ENCODE measurements at regions not wholly inside any gene's neighbourhood (a gene's known extent, or its start where the extent isn't known, plus 50 kb on each side); places are given as distances from the start of the nearest gene placed in this dataset.

- TF ChIP-seq CBX8 (IDR thresholded peaks at IDR 0.05) = no peak
- no peak for TF ChIP-seq CTCF (IDR thresholded peaks at IDR 0.05)
- TF ChIP-seq POLR2AphosphoS2 (conservative IDR thresholded peaks at IDR 0.05; ENCODE audit: low read length) = no peak
- TF ChIP-seq POLR2A (IDR thresholded peaks at IDR 0.05; ENCODE audit: low read length) = no peak
- no peak for TF ChIP-seq REST (IDR thresholded peaks at IDR 0.05)
- no peak for TF ChIP-seq KDM1A (IDR thresholded peaks at IDR 0.05; ENCODE audit: low read depth)
These were observed 74.7 kb downstream of the MSX2 start for GRCh38 chr5:174799121-174799520.

Data from A549 (cell line).